ENCODE measurements at regions not wholly inside any gene's neighbourhood (a gene's known extent, or its start where the extent isn't known, plus 50 kb on each side); places are given as distances from the start of the nearest gene placed in this dataset.

DNA sequence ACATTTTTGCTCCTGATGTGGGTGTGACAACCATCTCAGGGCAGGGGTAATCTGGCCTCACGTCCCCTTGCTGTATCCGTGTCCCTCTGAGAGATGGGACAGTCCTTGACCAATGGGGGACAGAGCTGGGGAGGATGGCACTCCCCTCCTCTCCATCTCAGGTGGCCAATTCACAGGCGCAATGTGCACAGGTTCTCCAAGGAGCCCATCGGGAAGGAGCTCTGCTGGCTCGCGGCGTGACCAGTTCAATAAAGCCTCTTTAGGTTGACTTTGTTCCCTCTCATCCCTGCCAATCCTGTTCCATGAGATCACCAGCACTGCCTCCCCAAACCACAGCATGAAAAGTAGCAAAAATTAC, 196.3 kb upstream of the SLC24A3 start:
- TF ChIP-seq, protein P1, sequence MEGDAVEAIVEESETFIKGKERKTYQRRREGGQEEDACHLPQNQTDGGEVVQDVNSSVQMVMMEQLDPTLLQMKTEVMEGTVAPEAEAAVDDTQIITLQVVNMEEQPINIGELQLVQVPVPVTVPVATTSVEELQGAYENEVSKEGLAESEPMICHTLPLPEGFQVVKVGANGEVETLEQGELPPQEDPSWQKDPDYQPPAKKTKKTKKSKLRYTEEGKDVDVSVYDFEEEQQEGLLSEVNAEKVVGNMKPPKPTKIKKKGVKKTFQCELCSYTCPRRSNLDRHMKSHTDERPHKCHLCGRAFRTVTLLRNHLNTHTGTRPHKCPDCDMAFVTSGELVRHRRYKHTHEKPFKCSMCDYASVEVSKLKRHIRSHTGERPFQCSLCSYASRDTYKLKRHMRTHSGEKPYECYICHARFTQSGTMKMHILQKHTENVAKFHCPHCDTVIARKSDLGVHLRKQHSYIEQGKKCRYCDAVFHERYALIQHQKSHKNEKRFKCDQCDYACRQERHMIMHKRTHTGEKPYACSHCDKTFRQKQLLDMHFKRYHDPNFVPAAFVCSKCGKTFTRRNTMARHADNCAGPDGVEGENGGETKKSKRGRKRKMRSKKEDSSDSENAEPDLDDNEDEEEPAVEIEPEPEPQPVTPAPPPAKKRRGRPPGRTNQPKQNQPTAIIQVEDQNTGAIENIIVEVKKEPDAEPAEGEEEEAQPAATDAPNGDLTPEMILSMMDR (IDR thresholded peaks at IDR 0.05; ENCODE audit: low read depth, low read length): no peak
- TF ChIP-seq MYC (IDR thresholded peaks at IDR 0.05; ENCODE audit: low read depth, low read length) (no peak), POLR2A (IDR thresholded peaks at IDR 0.05; ENCODE audit: extremely low read depth, insufficient read length) (no peak)

All from NB4 (cell line).